AG04450 (cell line): ENCODE measurements at regions not wholly inside any gene's neighbourhood (a gene's known extent, or its start where the extent isn't known, plus 50 kb on each side); places are given as distances from the start of the nearest gene placed in this dataset.

ENCODE experiments used
- CTCF ChIA-PET: fragments of 300-600, 350-600 bp; formaldehyde crosslinking; extraction: SDS; loops from one replicate; lab custom pipeline; 2022; ENCODE audit warnings: antibody characterized with exemption, inconsistent platforms; lab: Charles Lee
- POLR2A ChIA-PET: fragments of 350-600 bp; formaldehyde crosslinking; extraction: SDS; loops from one replicate; lab custom pipeline; 2021; ENCODE audit warnings: antibody characterized with exemption, inconsistent platforms; lab: Yijun Ruan, JAX
- DNase-seq: peaks from one replicate; pipeline ENCODE4 v3.0.0-alpha.2; 2011; ENCODE audit warnings: low read depth, low spot score
- H3K27ac ChIP-seq: one replicate; pipeline ENCODE4 v1.5.1; 2012; ENCODE audit warnings: low read depth, low read length, control low read depth
- H3K27me3 ChIP-seq: one replicate; pipeline ENCODE4 v1.6.0; 2012; ENCODE audit warnings: low read length; ENCODE audit not compliant: control insufficient read depth, insufficient read depth
- H3K4me3 ChIP-seq: 2 replicates; pipeline ENCODE4 v1.5.1; 2011; ENCODE audit warnings: mild to moderate bottlenecking, low read depth, low read length, control low read depth
- H3K9me3 ChIP-seq: 2 replicates; pipeline ENCODE4 v1.5.1; 2012; ENCODE audit warnings: low read length; ENCODE audit not compliant: control insufficient read depth, insufficient read depth
- CTCF ChIP-seq: IDR thresholded peaks from 2 replicates; pipeline ENCODE4 v1.5.1; 2011; ENCODE audit warnings: low read depth, low read length, control low read depth, inconsistent platforms

- Histone ChIP-seq H3K9me3 (peaks cover 3% of the 10 kb centered on the region), H3K27ac (no peak overlapping the region), H3K27me3 (no peaks in the 10 kb centered on the region), H3K4me3 (no peak overlapping the region)
- no peak for DNase-seq
- POLR2A ChIA-PET, result no interaction called here
- no peak for TF ChIP-seq CTCF
- CTCF ChIA-PET, result no interaction called here
Observed at GRCh38 chr4:11232015-11232414, 196.7 kb downstream of the HS3ST1 start.

GRCh38 chr4:11230866-11231265, 197.8 kb downstream of the HS3ST1 start:
- no peak overlapping the region for H3K4me3 ChIP-seq
- no peak overlapping the region for H3K27ac ChIP-seq
- TF ChIP-seq CTCF, result no peak
- CTCF ChIA-PET, result no interaction called here
- no peak for DNase-seq
- H3K9me3 ChIP-seq, result peaks cover 3% of the 10 kb centered on the region
- no peaks in the 10 kb centered on the region for H3K27me3 ChIP-seq
- POLR2A ChIA-PET, result no interaction called here

- Histone ChIP-seq H3K27me3 (no peaks in the 10 kb centered on the region), H3K9me3 (peaks cover 5% of the 10 kb centered on the region), H3K4me3 (no peak overlapping the region), H3K27ac (no peak overlapping the region)
- TF ChIP-seq CTCF, result no peak
- POLR2A ChIA-PET, result no interaction called here
- DNase-seq, result no peak
- CTCF ChIA-PET, result no interaction called here
Observed at GRCh38 chr4:11228530-11228929, 200.2 kb downstream of the HS3ST1 start.

- POLR2A ChIA-PET, result no interaction called here
- no peak for TF ChIP-seq CTCF
- Histone ChIP-seq H3K9me3 (peaks cover 2% of the 10 kb centered on the region), H3K27ac (no peak overlapping the region), H3K4me3 (no peak overlapping the region), H3K27me3 (no peaks in the 10 kb centered on the region)
- CTCF ChIA-PET, result no interaction called here
- no peak for DNase-seq
Observed at GRCh38 chr4:11223311-11223710, 205.4 kb downstream of the HS3ST1 start.

GRCh38 chr4:11218692-11219091, 210.0 kb downstream of the HS3ST1 start:
- H3K4me3 ChIP-seq, result no peak overlapping the region
- CTCF ChIA-PET, result no interaction called here
- peaks cover 5% of the 10 kb centered on the region for H3K9me3 ChIP-seq
- DNase-seq, result no peak
- POLR2A ChIA-PET, result no interaction called here
- H3K27ac ChIP-seq, result no peak overlapping the region
- H3K27me3 ChIP-seq, result no peaks in the 10 kb centered on the region
- no peak for TF ChIP-seq CTCF
